GM19372 (cell line): ENCODE measurements at regions not wholly inside any gene's neighbourhood (a gene's known extent, or its start where the extent isn't known, plus 50 kb on each side); places are given as distances from the start of the nearest gene placed in this dataset.
"Not testable (repeated sequence)": the region's sequence is repeated elsewhere in the genome, so short reads cannot be mapped to it uniquely, and the experiment has no call there.

Experiments used
- ATAC-seq: cut with Tn5 transposase; IDR thresholded peaks from one replicate; pipeline ENCODE4 v1.9.1; 2021; ENCODE audit warnings: mild to moderate bottlenecking, low read depth, moderate library complexity; ENCODE audit not compliant: unreplicated experiment

- ATAC-seq: no peak
These were observed 135.3 kb downstream of the ZNF467 start for GRCh38 chr7:149637911-149638565.

GRCh38 chr7:149635561-149636329 lies 137.6 kb downstream of the ZNF467 start:
- ATAC-seq: no peak

DNA sequence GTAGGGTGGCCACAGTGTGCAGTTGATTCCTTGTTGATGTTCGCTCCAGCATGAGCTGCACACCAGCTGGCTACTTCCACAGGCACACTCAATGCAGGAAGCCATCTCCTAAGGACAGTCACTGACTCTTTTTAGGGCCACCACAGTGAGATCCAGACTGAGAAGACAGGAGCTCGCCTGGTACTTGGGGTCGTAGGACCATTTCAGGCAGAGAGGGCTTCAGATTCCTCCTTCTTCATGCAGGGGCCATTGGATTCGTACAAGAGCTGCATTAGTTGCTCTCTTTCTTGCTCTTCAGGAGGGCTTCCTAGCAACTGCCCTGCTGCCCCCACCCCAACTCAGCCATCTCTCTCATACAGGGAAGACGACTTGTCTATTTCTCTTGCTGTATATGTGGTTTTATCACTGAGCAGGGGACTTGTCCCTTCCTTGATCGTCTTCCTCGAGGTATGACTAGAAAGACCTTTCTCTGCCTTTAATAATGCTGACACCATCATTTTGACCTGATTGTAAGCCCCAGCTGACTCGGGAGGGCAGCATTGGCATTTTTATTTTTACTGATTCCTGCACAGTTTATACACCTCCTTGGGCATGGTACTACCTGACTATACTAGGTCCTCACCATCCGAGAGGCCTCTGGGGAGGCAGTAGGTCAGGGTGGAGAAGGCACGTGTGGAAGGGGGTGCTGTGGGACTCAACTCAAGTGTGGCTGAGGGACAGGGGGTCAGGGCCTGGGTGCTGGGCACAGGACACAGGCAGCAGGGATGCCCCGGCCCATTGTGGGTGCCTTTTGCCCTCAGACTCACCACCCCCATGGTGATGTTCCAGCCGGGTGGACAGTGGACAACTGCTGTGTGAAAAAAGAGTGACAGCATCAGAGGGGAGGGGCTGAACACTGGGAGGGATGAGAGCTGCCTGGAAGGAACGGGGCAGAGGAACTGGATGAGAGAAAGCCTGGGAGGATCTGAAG lies 136.7 kb upstream of the ZNF746 start:
- no peak for ATAC-seq

- not testable (repeated sequence) for ATAC-seq
These were observed 130.9 kb upstream of the ZNF746 start for GRCh38 chr7:149628361-149629149.

DNA sequence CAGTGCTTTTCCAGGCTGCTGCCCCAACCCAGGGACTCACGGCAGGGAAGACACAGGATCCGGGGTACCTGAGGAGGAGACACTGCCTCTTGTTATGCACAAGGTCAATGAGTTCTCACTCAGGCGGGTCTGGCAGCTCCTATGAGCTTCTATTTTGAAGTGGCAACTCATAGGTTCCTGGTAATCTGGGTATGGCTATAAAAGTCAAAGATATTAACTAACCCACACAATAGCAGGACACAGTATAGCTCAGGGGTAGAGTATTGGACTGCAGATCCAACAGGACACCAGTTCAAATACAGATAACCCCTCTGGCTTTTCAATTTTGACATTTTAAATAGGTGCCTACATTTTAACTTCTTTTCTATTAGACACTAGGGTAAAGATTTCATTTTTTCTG lies 130.3 kb upstream of the ZNF746 start:
- no peak for ATAC-seq

DNA sequence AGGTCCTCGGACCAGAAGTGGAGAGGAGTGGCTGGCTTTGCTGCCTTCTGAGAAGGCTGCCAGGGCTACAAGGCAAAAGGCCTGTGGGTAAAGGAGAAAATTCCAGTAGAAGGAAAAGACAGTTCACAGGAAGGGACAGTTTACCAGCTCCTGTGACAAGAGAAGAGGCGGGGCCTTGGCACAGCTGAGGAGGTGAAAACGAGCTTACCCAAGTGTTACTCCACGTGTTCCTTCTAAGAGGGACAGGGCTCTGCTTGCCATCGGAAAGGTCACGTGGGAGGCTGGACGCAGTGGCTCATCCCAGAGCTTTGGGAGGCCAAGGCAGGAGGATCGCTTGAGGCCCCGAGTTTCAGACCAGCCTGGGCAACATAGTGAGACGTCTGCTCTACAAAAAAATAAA lies 129.4 kb upstream of the ZNF746 start:
- no peak for ATAC-seq

GRCh38 chr7:149625947-149626392 lies 128.4 kb upstream of the ZNF746 start:
- no peak for ATAC-seq

- no peak for ATAC-seq
These were observed 127.8 kb upstream of the ZNF746 start for GRCh38 chr7:149625340-149625946.

GRCh38 chr7:149624419-149625339 lies 127.1 kb upstream of the ZNF746 start:
- peak; percentile 93 for ATAC-seq

- ATAC-seq: peak; percentile 14
These were observed 126.4 kb upstream of the ZNF746 start for GRCh38 chr7:149624006-149624405.

GRCh38 chr7:149623262-149623997 lies 125.8 kb upstream of the ZNF746 start:
- not testable (repeated sequence) for ATAC-seq

DNA sequence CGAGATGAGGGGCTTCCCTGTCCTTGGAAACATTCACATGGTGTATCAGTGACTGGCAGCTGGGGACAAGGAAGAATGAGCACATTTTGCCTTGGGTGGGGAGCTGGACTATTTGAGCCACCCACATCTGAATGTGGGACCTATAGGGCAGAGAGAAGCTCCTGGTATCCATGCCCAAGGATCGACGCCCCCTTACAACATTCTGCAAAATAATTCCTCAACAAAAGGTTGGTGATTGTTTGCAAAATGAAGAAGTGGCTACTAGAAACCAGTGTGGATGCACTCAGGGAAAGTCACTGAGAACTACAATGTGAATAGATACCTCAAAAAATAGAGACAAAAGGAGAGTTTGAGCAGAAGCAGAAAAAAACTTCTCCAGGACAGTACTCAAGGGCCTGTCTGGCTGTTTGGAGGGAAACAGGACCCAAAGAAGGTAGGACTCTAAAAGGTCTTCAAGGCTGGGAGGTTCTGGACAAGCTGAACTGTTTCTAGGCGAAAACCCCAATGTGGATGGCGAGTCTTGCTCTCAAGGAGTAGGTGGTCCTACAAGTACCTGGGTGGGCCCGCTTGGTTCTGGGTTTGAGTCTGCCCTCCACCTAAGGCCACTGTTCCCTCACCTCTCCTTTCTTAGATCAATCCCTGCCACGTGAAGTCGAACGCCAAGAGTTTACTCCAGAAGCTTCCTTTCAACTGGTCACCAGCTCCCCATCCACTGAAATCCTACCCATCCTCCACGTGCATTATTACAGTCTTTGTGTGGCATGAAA lies 125.0 kb upstream of the ZNF746 start:
- no peak for ATAC-seq

DNA sequence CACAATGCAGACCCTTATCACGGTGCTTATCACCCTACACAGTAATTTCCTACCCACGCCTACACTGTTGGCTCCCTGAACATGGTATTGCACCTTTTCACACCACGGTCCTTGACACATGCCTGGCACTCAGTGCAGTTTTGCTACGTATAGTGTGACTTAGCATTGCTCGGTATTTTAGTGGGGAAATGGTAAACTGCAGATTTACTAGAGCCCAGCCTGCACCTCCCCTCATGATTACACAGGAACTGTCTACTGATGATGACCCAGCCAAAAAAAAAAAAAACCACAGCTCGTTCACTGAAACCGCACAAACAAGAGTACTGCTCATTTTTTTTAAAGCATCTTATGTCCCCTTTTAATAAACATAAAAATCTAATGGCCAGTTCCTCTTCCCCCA lies 124.2 kb upstream of the ZNF746 start:
- ATAC-seq: no peak

DNA sequence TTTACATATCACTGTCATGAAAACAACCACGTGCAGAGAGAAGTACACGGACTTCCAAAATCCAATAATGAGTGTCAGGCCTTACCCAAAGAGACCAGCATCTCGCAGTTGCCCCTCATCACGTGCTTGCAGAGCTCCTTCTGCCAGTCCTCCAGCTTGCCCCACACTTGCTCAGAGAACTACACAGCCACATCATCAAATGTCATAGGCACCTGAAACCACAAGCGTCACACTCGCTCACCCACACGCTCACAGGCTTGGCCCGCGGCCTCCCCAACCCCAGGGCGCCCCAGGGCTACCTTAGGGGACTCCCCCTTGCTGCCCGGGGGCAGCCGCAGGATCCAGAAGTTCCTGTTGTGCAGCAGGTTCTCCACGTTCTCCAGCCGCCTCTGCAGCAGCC lies 123.4 kb upstream of the ZNF746 start:
- ATAC-seq: no peak

DNA sequence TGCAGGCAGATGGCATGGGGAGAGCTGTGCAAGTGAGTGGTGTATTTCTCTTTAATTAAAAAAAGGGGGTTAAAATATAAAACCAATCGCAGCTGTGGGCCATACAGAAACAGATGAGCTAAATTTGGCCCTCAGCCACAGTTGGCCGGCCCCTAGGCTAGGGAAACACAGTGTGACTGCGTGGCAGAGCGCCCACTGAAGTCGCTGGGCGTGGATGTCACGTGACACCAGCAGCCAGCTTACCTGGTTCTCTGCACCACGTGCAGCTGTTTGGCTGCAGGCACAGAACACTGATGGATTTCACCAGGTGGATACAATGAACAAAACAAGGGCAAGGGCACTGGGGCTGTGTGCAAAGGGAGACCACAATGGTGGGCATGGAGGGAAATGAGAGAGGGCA lies 119.3 kb upstream of the ZNF746 start:
- ATAC-seq: no peak

GRCh38 chr7:149615690-149616270 lies 118.2 kb upstream of the ZNF746 start:
- ATAC-seq: no peak

DNA sequence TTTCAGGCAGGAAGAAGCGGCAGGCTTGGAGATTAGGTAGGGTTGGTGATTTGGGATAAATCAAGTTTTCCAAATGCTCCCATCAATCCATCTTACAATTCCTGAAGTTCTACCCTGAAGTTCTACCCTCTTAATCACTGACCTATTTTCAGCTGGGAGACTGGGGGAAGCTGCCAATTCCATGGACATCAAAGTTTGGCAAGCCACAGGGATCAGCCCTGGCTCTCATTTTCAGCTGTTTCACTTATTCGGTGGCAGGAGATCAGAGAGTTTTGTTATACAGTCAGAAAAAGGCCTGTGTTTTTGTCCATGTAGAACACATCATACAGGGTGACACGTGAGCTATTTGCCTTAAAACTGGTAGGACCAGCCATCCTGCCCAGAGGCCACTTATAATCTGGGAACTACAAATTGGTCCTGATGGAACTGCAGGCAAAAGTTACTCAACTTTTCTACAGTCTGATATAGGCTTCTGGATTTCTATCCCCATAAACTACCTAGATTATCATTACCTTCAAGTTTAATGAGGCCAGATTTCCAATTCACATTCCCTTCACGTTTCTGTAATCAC lies 112.9 kb upstream of the ZNF746 start:
- ATAC-seq: no peak
